K562 (cell line): ENCODE measurements at regions not wholly inside any gene's neighbourhood (a gene's known extent, or its start where the extent isn't known, plus 50 kb on each side); places are given as distances from the start of the nearest gene placed in this dataset.

Experiments used
- ATAC-seq: fragments of 200-7000 bp; cut with Tn5 transposase; 3 replicates; pipeline ENCODE4 v1.9.1; 2020; ENCODE audit warnings: moderate library complexity
- BruUV-seq: library from RNA; stranded (reverse); fragments of 400-500 nt; replicated peaks from 2 replicates; lab custom pipeline; 2021; lab: Mats Ljungman, UMichigan
- CTCF ChIA-PET: fragments of 300-600 bp; formaldehyde crosslinking; extraction: SDS; loops from one replicate; lab custom pipeline; 2021; ENCODE audit warnings: low intra/inter-chr PET ratio; lab: Yijun Ruan, JAX
- POLR2A ChIA-PET: fragments of 300-600, 350-650 bp; sonication (Branson Sonifier 250); formaldehyde crosslinking; extraction: SDS; loops from one replicate; lab custom pipeline; 2021; ENCODE audit warnings: antibody characterized with exemption, inconsistent platforms; lab: Yijun Ruan, JAX
- DNase-seq, 4 experiments: peaks; one replicate each; pipeline versions ENCODE4 v3.0.0 to v3.0.0-alpha.2; 2011 to 2018; ENCODE audit warnings: low spot score in 3 of 4, mixed read lengths in 3 of 4; ENCODE audit errors: extremely low read depth in 1 of 4
- FAIRE-seq: peaks from 2 replicates; lab custom pipeline; 2011; peaks lifted over from hg19 to GRCh38; lab: Jason Lieb, UNC
- H2AFZ ChIP-seq: 2 replicates; pipeline ENCODE4 v1.6.0; 2011; ENCODE audit warnings: low read depth, low read length, control low read depth, inconsistent platforms
- H3K27ac ChIP-seq: fragments of 200-600 bp; 3 replicates; pipeline ENCODE4 v1.8.0; 2011; ENCODE audit warnings: low read depth, mild to moderate bottlenecking, control low read depth, inconsistent platforms, low read length, moderate library complexity, mixed read lengths; ENCODE audit errors: extremely low read depth
- H3K27me3 ChIP-seq, 2 experiments: fragments of 300-600 bp in 1 of 2; 2 replicates in 1 of 2; 3 replicates in 1 of 2; pipeline versions ENCODE4 v1.6.0 to v1.8.0; 2011; ENCODE audit warnings: inconsistent platforms in 2 of 2, low read length in 2 of 2, mild to moderate bottlenecking in 1 of 2, mixed read lengths in 1 of 2, moderate library complexity in 1 of 2; ENCODE audit not compliant: control insufficient read depth in 2 of 2, insufficient read depth in 2 of 2
- H3K36me3 ChIP-seq: fragments of 300-600 bp; 3 replicates; pipeline ENCODE4 v1.8.0; 2011; ENCODE audit warnings: mild to moderate bottlenecking, low read length, inconsistent platforms; ENCODE audit not compliant: control insufficient read depth, insufficient read depth
- H3K4me1 ChIP-seq, 2 experiments: fragments of 200-600 bp in 1 of 2; replicated peaks in 1 of 2; 2 replicates in 1 of 2; 3 replicates in 1 of 2; pipeline versions ENCODE4 v1.5.1 to v1.8.0; 2011; ENCODE audit warnings: inconsistent platforms in 2 of 2, low read length in 2 of 2, mild to moderate bottlenecking in 1 of 2, mixed read lengths in 1 of 2, moderate library complexity in 1 of 2; ENCODE audit not compliant: control insufficient read depth in 2 of 2, insufficient read depth in 2 of 2
- H3K4me2 ChIP-seq: 2 replicates; pipeline ENCODE4 v1.6.1; 2011; ENCODE audit warnings: low read length, control low read depth, inconsistent platforms, mixed read lengths; ENCODE audit not compliant: insufficient read depth
- H3K4me3 ChIP-seq: fragments of 200-600 bp; sonication (generic), shearing (Covaris generic); 2 replicates; pipeline ENCODE4 v1.5.1; 2016; ENCODE audit warnings: control low read depth, inconsistent platforms
- H3K79me2 ChIP-seq: fragments of 200-600 bp; 3 replicates; pipeline ENCODE4 v1.8.0; 2011; ENCODE audit warnings: low read length, inconsistent platforms; ENCODE audit not compliant: control insufficient read depth, insufficient read depth
- H3K9ac ChIP-seq, 2 experiments: 2 replicates each; pipeline versions ENCODE4 v1.6.0 to v1.6.1; 2011; ENCODE audit warnings: low read depth in 2 of 2, low read length in 2 of 2, control low read depth in 1 of 2, inconsistent platforms in 1 of 2, mild to moderate bottlenecking in 1 of 2, mixed read lengths in 1 of 2; ENCODE audit not compliant: insufficient read depth in 1 of 2
- H3K9me1 ChIP-seq: one replicate; pipeline ENCODE4 v1.6.0; 2011; ENCODE audit warnings: inconsistent platforms, mild to moderate bottlenecking, low read length, moderate library complexity; ENCODE audit not compliant: control insufficient read depth, insufficient read depth
- H3K9me3 ChIP-seq: replicated peaks from 2 replicates; pipeline ENCODE4 v1.5.1; 2011; ENCODE audit warnings: low read depth, low read length, inconsistent platforms; ENCODE audit not compliant: control insufficient read depth, insufficient read depth
- H4K20me1 ChIP-seq: replicated peaks from 2 replicates; pipeline ENCODE4 v1.6.1; 2011; ENCODE audit warnings: low read length, inconsistent platforms, mixed read lengths; ENCODE audit not compliant: control insufficient read depth, insufficient read depth
- CHD1 ChIP-seq: fragments of 200-600 bp; sonication (generic); IDR thresholded peaks from one replicate; pipeline ENCODE4 v1.6.1; 2012; ENCODE audit warnings: mild to moderate bottlenecking, moderate library complexity, low read length, inconsistent platforms
- COPS2 ChIP-seq: fragments of 450-650 bp; conservative IDR thresholded peaks from 2 replicates; pipeline ENCODE4 v1.6.1; 2016; ENCODE audit warnings: mild to moderate bottlenecking, moderate library complexity
- ELF1 ChIP-seq: fragments of 200-800 bp; sonication (Bioruptor generic); IDR thresholded peaks from 2 replicates; pipeline ENCODE4 v1.6.1; 2016; ENCODE audit warnings: missing genetic modification characterization, missing compliant biosample characterization
- ESRRB ChIP-seq: fragments of 250-450 bp; sonication (Bioruptor Pico); IDR thresholded peaks from 2 replicates; pipeline ENCODE4 v1.5.0; 2020; ENCODE audit warnings: mild to moderate bottlenecking, moderate library complexity, borderline replicate concordance
- FOS ChIP-seq: IDR thresholded peaks from 3 replicates; pipeline ENCODE4 v1.6.1; 2011; ENCODE audit not compliant: insufficient read length; ENCODE audit errors: extremely low read depth
- FOXJ2 ChIP-seq: fragments of 200-800 bp; sonication (Bioruptor generic); IDR thresholded peaks from 2 replicates; pipeline ENCODE4 v1.6.1; 2016; ENCODE audit warnings: missing genetic modification characterization, missing compliant biosample characterization
- FOXO4 ChIP-seq: fragments of 450-650 bp; formaldehyde crosslinking; IDR thresholded peaks from 2 replicates; pipeline ENCODE4 v1.4.0; 2020; ENCODE audit warnings: mild to moderate bottlenecking, moderate library complexity
- GATAD2B ChIP-seq: fragments of 450-650 bp; IDR thresholded peaks from 2 replicates; pipeline ENCODE4 v1.6.1; 2017; ENCODE audit warnings: mild to moderate bottlenecking, borderline replicate concordance
- GTF2F1 ChIP-seq: IDR thresholded peaks from 2 replicates; pipeline ENCODE4 v1.6.1; 2011; ENCODE audit warnings: low read depth, low read length, improper control_type of control experiment
- MAFG ChIP-seq: fragments of 450-650 bp; conservative IDR thresholded peaks from 2 replicates; pipeline ENCODE4 v1.6.1; 2016; ENCODE audit warnings: missing genetic modification characterization, missing compliant biosample characterization
- NCOR1 ChIP-seq: fragments of 450-650 bp; IDR thresholded peaks from 2 replicates; pipeline ENCODE4 v1.6.1; 2016; ENCODE audit warnings: mild to moderate bottlenecking, moderate library complexity
- NFATC3 ChIP-seq: fragments of 450-650 bp; IDR thresholded peaks from 2 replicates; pipeline ENCODE4 v1.6.1; 2017; ENCODE audit warnings: mild to moderate bottlenecking
- RUNX1 ChIP-seq: sonication (generic); IDR thresholded peaks from 2 replicates; pipeline ENCODE4 v1.6.1; 2016; ENCODE audit warnings: antibody characterized with exemption, low read depth
- SMARCA5 ChIP-seq: fragments of 450-650 bp; IDR thresholded peaks from 2 replicates; pipeline ENCODE4 v1.6.1; 2016
- STAG1 ChIP-seq: sonication (generic); formaldehyde crosslinking; IDR thresholded peaks from 2 replicates; pipeline ENCODE4 v1.5.0; 2020; ENCODE audit warnings: missing genetic modification reagents, borderline replicate concordance
- TCF3 ChIP-seq: sonication (generic); formaldehyde crosslinking; IDR thresholded peaks from 2 replicates; pipeline ENCODE4 v1.4.0; 2020; ENCODE audit warnings: mild to moderate bottlenecking, missing genetic modification reagents
- ZNF589 ChIP-seq: fragments of 200-800 bp; sonication (Bioruptor generic); IDR thresholded peaks from 2 replicates; pipeline ENCODE4 v1.6.1; 2016; ENCODE audit warnings: low read depth, missing genetic modification characterization, missing compliant biosample characterization
- ZNF75A ChIP-seq: fragments of 450-650 bp; formaldehyde crosslinking; IDR thresholded peaks from 2 replicates; pipeline ENCODE4 v1.4.0; 2020; ENCODE audit warnings: mild to moderate bottlenecking
- WGBS: fragments of 100-300 bp; shearing (Covaris generic); methylation state at CpG from one replicate; pipeline ENCODE4 v1.1.6; 2016; ENCODE audit warnings: low coverage, mixed read lengths; ENCODE audit not compliant: insufficient coverage; ENCODE audit errors: missing lambda C conversion rate; 5-methylcytosine and 5-hydroxymethylcytosine counted together
- in situ Hi-C: fragments of 300-500 bp; cut with MboI; formaldehyde crosslinking; loops from 4 replicates; pipeline ENCODE4 v1.15.0; 2018; ENCODE audit warnings: inconsistent platforms, mixed read lengths
- intact Hi-C: fragments of 100-400 bp; cut with micrococcal nuclease; formaldehyde crosslinking; loops from 2 replicates; pipeline ENCODE4 v1.14.2; 2022
- TF ChIP-seq, protein P1 (sequence below): fragments of 250-450 bp; sonication (Bioruptor Pico); IDR thresholded peaks from 2 replicates; pipeline ENCODE4 v1.8.0; 2021; ENCODE audit warnings: mild to moderate bottlenecking, moderate library complexity
- TF ChIP-seq, protein P2 (sequence below), 2 experiments: fragments of 450-650 bp in 1 of 2; sonication (generic) in 1 of 2; formaldehyde crosslinking in 1 of 2; IDR thresholded peaks in 1 of 2; conservative IDR thresholded peaks in 1 of 2; 2 replicates each; pipeline versions ENCODE4 v1.6.1 to v1.8.1; 2016 to 2023; ENCODE audit warnings: mild to moderate bottlenecking in 2 of 2, moderate library complexity in 2 of 2, inconsistent platforms in 1 of 2, missing genetic modification reagents in 1 of 2

GRCh38 chr14:61608245-61609165 is 86.8 kb upstream of the HIF1A start:
- WGBS = 10% methylated on average over 8 of the region's 8 CpGs
- CTCF ChIA-PET = no interaction called here
- TF ChIP-seq FOXO4 (CRISPR knock-in tag) (no peak), NCOR1 (no peak), STAG1 (CRISPR knock-in tag) (no peak), FOXJ2 (tag) (no peak), GATAD2B (no peak), GTF2F1 (no peak), RUNX1 (no peak), COPS2 (no peak), ELF1 (tag) (no peak), SMARCA5 (no peak), MAFG (tag) (no peak), ZNF589 (CRISPR knock-in tag) (no peak), TCF3 (no peak), CHD1 (no peak), ZNF75A (CRISPR knock-in tag) (no peak), NFATC3 (no peak), ESRRB (CRISPR knock-in tag) (no peak), FOS (no peak)
- TF ChIP-seq, protein P1, sequence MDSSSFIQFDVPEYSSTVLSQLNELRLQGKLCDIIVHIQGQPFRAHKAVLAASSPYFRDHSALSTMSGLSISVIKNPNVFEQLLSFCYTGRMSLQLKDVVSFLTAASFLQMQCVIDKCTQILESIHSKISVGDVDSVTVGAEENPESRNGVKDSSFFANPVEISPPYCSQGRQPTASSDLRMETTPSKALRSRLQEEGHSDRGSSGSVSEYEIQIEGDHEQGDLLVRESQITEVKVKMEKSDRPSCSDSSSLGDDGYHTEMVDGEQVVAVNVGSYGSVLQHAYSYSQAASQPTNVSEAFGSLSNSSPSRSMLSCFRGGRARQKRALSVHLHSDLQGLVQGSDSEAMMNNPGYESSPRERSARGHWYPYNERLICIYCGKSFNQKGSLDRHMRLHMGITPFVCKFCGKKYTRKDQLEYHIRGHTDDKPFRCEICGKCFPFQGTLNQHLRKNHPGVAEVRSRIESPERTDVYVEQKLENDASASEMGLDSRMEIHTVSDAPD (CRISPR knock-in tag) = no peak
- TF ChIP-seq, protein P2, sequence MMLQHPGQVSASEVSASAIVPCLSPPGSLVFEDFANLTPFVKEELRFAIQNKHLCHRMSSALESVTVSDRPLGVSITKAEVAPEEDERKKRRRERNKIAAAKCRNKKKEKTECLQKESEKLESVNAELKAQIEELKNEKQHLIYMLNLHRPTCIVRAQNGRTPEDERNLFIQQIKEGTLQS (IDR thresholded peaks at IDR 0.05) = no peak
- TF ChIP-seq, protein P2 (CRISPR knock-in tag; conservative IDR thresholded peaks at IDR 0.05) = no peak
- Histone ChIP-seq H4K20me1 (no peaks in the 10 kb centered on the region), H3K4me3 (no peak overlapping the region), H3K9me1 (no peaks in the 10 kb centered on the region), H3K4me2 (no peak overlapping the region), H2AFZ (no peak overlapping the region), H3K4me1 (no peaks in the 10 kb centered on the region), H3K9me3 (no peaks in the 10 kb centered on the region), H3K79me2 (no peaks in the 10 kb centered on the region), H3K27ac (no peak overlapping the region), H3K27me3 (peaks cover 2 to 18% of the 10 kb centered on the region in 2 experiments; a peak in 4 of 5 replicates), H3K9ac (no peak overlapping the region), H3K36me3 (no peaks in the 10 kb centered on the region)
- intact Hi-C loops = no loop called here
- FAIRE-seq (no peak), ATAC-seq (no peak), DNase-seq (no peak)
- in situ Hi-C loops = no loop called here
- BruUV-seq = no TSS peak
- POLR2A ChIA-PET = no interaction called here
